HG02610 (cell line): ENCODE measurements at regions not wholly inside any gene's neighbourhood (a gene's known extent, or its start where the extent isn't known, plus 50 kb on each side); places are given as distances from the start of the nearest gene placed in this dataset.
"Not testable (repeated sequence)": the region's sequence is repeated elsewhere in the genome, so short reads cannot be mapped to it uniquely, and the experiment has no call there.

Experiments used
- ATAC-seq: cut with Tn5 transposase; IDR thresholded peaks from one replicate; pipeline ENCODE4 v1.9.1; 2021; ENCODE audit warnings: mild to moderate bottlenecking, moderate library complexity; ENCODE audit not compliant: unreplicated experiment

- no peak for ATAC-seq
These were observed 179.3 kb downstream of the ZIC5 start for GRCh38 chr13:99792079-99792921.

GRCh38 chr13:99782669-99783068 lies 188.9 kb downstream of the ZIC5 start:
- no peak for ATAC-seq

- ATAC-seq = no peak
These were observed 193.1 kb downstream of the ZIC5 start for GRCh38 chr13:99778500-99778899.

- no peak for ATAC-seq
These were observed 193.7 kb downstream of the ZIC5 start for GRCh38 chr13:99777873-99778272.

- ATAC-seq = no peak
These were observed 196.9 kb downstream of the ZIC5 start for GRCh38 chr13:99774644-99775043.

GRCh38 chr13:99768986-99769385 lies 202.6 kb downstream of the ZIC5 start:
- no peak for ATAC-seq

- ATAC-seq = no peak
These were observed 204.9 kb downstream of the ZIC5 start for GRCh38 chr13:99766641-99767045.

GRCh38 chr13:99765869-99766268 lies 205.7 kb downstream of the ZIC5 start:
- no peak for ATAC-seq

GRCh38 chr13:99760456-99760855 lies 211.1 kb downstream of the ZIC5 start:
- ATAC-seq = no peak

- ATAC-seq = no peak
These were observed 212.4 kb downstream of the ZIC5 start for GRCh38 chr13:99759163-99759552.

- no peak for ATAC-seq
These were observed 213.0 kb downstream of the ZIC5 start for GRCh38 chr13:99758460-99759162.

GRCh38 chr13:99757756-99758459 lies 213.7 kb downstream of the ZIC5 start:
- no peak for ATAC-seq

- no peak for ATAC-seq
These were observed 215.3 kb downstream of the ZIC5 start for GRCh38 chr13:99756281-99756680.

GRCh38 chr13:99754750-99755149 lies 216.8 kb downstream of the ZIC5 start:
- not testable (repeated sequence) for ATAC-seq

- no peak for ATAC-seq
These were observed 219.2 kb downstream of the ZIC5 start for GRCh38 chr13:99752373-99752772.

- ATAC-seq = no peak
These were observed 219.9 kb downstream of the ZIC5 start for GRCh38 chr13:99751517-99752199.

- ATAC-seq = no peak
These were observed 220.6 kb downstream of the ZIC5 start for GRCh38 chr13:99750951-99751350.

GRCh38 chr13:99749271-99750019 lies 222.1 kb downstream of the ZIC5 start:
- ATAC-seq = no peak

GRCh38 chr13:99747403-99747710 lies 224.2 kb downstream of the ZIC5 start:
- no peak for ATAC-seq

- ATAC-seq = no peak
These were observed 224.7 kb downstream of the ZIC5 start for GRCh38 chr13:99746637-99747402.
